ENCODE measurements at regions not wholly inside any gene's neighbourhood (a gene's known extent, or its start where the extent isn't known, plus 50 kb on each side); places are given as distances from the start of the nearest gene placed in this dataset.

DNA sequence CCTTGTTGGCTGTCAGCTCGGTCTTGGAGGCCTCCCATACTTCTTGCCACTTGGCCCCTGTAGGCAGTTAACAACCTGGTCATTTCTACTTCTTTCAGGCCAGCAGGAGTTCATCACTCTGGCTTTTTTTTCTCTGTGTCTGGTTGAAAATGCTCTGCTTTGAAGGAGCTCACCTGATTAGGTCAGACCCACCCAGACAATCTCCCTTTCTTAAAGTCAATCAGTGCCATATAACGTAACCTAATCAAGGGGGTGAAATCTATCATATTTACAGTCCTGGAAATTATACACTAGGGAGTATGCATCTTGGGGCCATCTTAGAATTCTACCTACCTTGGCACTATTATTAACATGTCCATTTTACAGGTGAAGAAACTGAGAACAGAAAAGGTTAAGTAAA is 155.4 kb downstream of the SREK1 start:
- no peak for DNase-seq (ENCODE audit: extremely low read depth in 1 of 11, low read depth in 9 of 11, low spot score in 4 of 11)

DNA sequence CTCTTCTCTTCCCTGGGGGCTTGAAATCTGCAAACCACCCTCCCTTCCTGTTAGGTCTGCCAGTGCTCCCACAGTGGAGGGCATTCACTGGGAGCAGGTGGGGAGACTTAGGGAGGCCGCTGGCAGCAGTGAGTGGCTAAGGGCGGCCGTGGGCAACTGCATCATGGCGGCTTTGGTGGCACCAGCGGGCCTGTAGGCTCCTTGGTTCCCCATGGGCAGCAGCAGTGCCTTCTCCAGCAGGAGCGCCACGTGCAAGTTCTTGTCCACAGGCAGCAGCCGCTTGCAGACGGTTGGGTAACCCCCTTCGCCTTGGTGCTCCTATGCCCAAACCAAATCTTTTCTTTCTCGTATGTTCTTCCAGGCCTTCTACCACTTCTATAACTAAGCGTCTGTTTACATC is 158.2 kb downstream of the SREK1 start:
- DNase-seq (ENCODE audit: extremely low read depth in 1 of 11, low read depth in 9 of 11, low spot score in 4 of 11): no peak

- peak; percentile 33 to 67 (median 46) for DNase-seq (ENCODE audit: extremely low read depth in 1 of 11, low read depth in 9 of 11, low spot score in 4 of 11)
Observed at GRCh38 chr5:66306105-66306843, 162.2 kb downstream of the SREK1 start.

DNA sequence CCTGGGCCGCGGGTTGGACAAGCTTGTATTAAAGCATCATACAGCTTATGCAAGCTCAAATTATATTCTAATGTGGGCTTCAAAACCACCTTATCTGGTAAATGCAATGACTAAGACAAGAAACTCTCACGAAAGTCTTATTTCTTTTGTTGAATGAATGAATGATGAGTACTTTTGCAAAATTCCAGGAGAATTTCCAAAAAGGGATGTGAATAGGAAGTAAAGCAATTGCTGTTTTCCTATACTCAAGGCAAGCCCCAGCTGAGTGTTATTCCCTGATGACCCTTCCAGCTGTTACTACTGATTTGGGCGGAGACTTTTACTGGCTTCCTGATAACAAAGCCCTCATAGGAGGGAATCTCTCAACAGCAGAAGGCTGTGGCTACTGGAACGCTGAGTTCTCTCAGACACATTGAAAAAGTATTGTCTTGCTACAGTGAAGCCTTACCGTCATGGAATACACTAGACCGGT is 162.8 kb downstream of the SREK1 start:
- DNase-seq (ENCODE audit: extremely low read depth in 1 of 11, low read depth in 9 of 11, low spot score in 4 of 11): no peak

GRCh38 chr5:66307647-66308241 is 163.6 kb downstream of the SREK1 start:
- DNase-seq (ENCODE audit: extremely low read depth in 1 of 11, low read depth in 9 of 11, low spot score in 4 of 11): peak; percentile 45 to 77 (median 56)

DNA sequence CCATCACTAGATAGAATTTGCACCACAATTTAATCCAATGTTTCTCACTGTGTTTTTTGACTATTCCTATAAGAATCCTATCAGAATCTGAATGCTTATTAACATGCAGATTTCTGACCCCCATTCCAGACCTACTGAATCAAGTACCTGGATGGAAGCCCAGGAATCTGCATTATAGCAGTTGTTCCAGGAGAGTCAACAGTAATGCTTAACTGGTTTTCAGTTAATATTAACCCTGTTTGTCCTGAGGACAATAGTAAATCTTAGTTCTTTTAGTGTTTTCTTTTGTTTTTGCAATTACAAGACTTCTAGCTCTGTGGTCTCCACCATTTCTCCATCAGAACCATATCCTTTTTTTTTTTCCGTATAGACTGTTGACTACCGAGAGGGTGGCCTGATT is 168.2 kb downstream of the SREK1 start:
- DNase-seq (ENCODE audit: extremely low read depth in 1 of 11, low read depth in 9 of 11, low spot score in 4 of 11): no peak

- DNase-seq (ENCODE audit: extremely low read depth in 1 of 11, low read depth in 9 of 11, low spot score in 4 of 11): no peak
Observed at GRCh38 chr5:66315784-66316183, 171.7 kb downstream of the SREK1 start.

- no peak for DNase-seq (ENCODE audit: extremely low read depth in 1 of 11, low read depth in 9 of 11, low spot score in 4 of 11)
Observed at GRCh38 chr5:66322786-66323528, 178.9 kb downstream of the SREK1 start.

GRCh38 chr5:66323529-66323895 is 179.4 kb downstream of the SREK1 start:
- DNase-seq (ENCODE audit: extremely low read depth in 1 of 11, low read depth in 9 of 11, low spot score in 4 of 11): no peak

- no peak for DNase-seq (ENCODE audit: extremely low read depth in 1 of 11, low read depth in 9 of 11, low spot score in 4 of 11)
Observed at GRCh38 chr5:66324357-66324756, 180.3 kb downstream of the SREK1 start.

DNA sequence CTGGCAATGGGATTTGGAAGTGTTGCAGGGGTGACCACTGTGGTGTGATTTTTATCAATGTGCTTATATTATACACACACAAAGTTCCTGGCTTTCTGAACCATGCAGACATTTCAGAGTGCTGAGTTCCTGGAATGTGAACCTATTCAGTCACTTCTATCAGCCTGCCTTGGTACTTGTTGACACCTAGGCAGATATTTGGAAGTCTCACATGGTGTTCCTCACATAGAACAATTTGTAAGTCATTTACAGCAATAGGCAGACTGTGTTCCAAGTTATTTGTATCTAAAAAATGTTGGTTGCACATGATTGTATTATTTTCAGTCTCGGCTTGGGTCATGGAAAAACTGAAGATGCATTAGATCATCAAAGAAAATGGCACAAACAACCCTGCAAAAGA is 182.2 kb downstream of the SREK1 start:
- DNase-seq (ENCODE audit: extremely low read depth in 1 of 11, low read depth in 9 of 11, low spot score in 4 of 11): no peak

GRCh38 chr5:66327008-66327407 is 182.9 kb downstream of the SREK1 start:
- DNase-seq (ENCODE audit: extremely low read depth in 1 of 11, low read depth in 9 of 11, low spot score in 4 of 11): no peak

GRCh38 chr5:66329078-66329477 is 185.0 kb downstream of the SREK1 start:
- DNase-seq (ENCODE audit: extremely low read depth in 1 of 11, low read depth in 9 of 11, low spot score in 4 of 11): no peak

DNA sequence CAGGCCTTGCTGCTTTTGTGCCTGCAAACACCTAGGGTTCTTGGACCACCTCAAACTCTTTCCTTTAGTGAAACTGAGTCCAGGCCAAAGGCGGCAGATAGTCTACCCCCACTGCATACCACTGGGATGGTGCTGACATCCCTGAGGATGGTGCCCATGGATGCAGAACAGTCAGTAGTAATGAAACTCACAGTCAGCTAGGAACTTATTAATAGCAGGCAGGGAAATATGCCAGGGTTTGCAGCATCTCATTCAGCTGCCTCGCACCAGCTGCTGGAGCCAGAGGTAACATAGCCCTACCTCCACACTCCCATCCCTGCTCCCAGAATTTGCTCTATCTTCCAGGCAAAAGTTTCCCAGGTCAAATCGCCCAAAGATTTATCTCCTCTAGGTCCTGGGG is 189.1 kb downstream of the SREK1 start:
- no peak for DNase-seq (ENCODE audit: extremely low read depth in 1 of 11, low read depth in 9 of 11, low spot score in 4 of 11)

GRCh38 chr5:66337626-66338226 is 193.6 kb downstream of the SREK1 start:
- DNase-seq (ENCODE audit: extremely low read depth in 1 of 11, low read depth in 9 of 11, low spot score in 4 of 11): no peak

GRCh38 chr5:66338828-66339227 is 194.7 kb downstream of the SREK1 start:
- no peak for DNase-seq (ENCODE audit: extremely low read depth in 1 of 11, low read depth in 9 of 11, low spot score in 4 of 11)

- DNase-seq (ENCODE audit: extremely low read depth in 1 of 11, low read depth in 9 of 11, low spot score in 4 of 11): no peak
Observed at GRCh38 chr5:66339896-66340295, 195.8 kb downstream of the SREK1 start.

- no peak for DNase-seq (ENCODE audit: extremely low read depth in 1 of 11, low read depth in 9 of 11, low spot score in 4 of 11)
Observed at GRCh38 chr5:66340786-66341185, 196.7 kb downstream of the SREK1 start.

- no peak for DNase-seq (ENCODE audit: extremely low read depth in 1 of 11, low read depth in 9 of 11, low spot score in 4 of 11)
Observed at GRCh38 chr5:66342341-66342880, 198.3 kb downstream of the SREK1 start.

Data from renal cortex interstitium (tissue), 11 donors.